HG02571 (cell line): ENCODE measurements at regions not wholly inside any gene's neighbourhood (a gene's known extent, or its start where the extent isn't known, plus 50 kb on each side); places are given as distances from the start of the nearest gene placed in this dataset.

Source experiments
- ATAC-seq: cut with Tn5 transposase; IDR thresholded peaks from one replicate; pipeline ENCODE4 v1.9.1; 2021; ENCODE audit warnings: mild to moderate bottlenecking, moderate library complexity; ENCODE audit not compliant: unreplicated experiment

- no peak for ATAC-seq
These were observed 248.7 kb upstream of the TNP1 start for GRCh38 chr2:217108575-217109027.

DNA sequence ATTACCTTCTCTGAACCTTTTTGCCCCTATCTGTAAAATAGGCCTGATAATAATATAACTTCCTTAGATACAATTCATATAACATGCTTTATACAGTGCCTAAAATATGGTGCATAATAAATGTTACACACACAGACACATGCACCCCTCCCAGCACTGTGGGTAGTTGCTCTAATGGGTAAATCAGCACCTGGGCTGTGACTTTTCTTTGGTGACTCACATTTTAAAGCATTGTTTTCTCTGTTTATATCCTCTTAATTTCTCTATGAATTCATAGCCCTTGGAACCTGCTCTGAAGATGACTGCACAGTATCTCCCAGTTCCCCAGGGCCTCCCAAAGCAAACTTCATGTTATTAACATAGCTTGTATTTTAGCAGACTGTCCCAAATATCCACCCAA is 248.2 kb upstream of the TNP1 start:
- no peak for ATAC-seq

- ATAC-seq, result no peak
These were observed 247.6 kb upstream of the TNP1 start for GRCh38 chr2:217107480-217107879.

- no peak for ATAC-seq
These were observed 246.8 kb upstream of the TNP1 start for GRCh38 chr2:217106650-217107014.

- no peak for ATAC-seq
These were observed 246.1 kb upstream of the TNP1 start for GRCh38 chr2:217105733-217106649.

- ATAC-seq, result no peak
These were observed 244.1 kb upstream of the TNP1 start for GRCh38 chr2:217103752-217104545.

DNA sequence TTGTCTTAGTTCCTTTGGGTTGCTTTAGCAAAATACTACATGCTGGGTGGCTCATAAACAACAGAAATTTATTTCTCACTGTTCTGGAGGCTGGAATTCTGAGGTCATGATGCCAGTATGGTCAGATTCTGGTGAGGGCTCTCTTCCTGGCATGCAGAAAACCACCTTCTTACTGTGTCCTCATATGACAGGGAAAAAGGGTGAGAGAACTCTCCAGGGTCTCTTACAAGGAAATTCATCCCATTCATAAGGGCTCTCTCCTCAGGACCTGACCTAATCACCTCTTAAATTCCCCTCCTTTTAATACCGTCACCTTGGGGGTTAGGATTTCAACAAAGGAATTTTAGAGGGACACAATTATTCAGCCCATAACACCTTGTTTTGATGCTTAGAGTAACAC is 243.1 kb upstream of the TNP1 start:
- no peak for ATAC-seq

DNA sequence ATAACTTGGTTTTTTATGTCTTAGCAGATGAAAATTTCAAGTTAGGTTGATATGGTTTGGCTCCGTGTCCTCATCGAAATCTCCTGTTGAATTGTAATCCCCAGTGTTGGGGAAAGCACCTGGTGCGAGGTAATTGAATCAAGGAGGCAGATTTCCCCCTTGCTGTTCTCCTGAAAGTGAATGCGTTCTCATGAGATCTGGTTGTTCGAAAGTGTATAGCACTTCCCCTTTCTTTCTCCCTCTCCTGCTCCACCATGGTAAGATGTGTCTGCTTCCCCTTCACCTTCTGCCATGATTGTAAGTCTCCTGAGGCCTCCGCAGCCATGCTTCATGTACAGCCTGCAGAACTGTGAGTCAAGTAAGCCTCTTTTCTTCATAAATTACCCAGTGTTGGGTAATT is 242.1 kb upstream of the TNP1 start:
- ATAC-seq, result peak; percentile 58

DNA sequence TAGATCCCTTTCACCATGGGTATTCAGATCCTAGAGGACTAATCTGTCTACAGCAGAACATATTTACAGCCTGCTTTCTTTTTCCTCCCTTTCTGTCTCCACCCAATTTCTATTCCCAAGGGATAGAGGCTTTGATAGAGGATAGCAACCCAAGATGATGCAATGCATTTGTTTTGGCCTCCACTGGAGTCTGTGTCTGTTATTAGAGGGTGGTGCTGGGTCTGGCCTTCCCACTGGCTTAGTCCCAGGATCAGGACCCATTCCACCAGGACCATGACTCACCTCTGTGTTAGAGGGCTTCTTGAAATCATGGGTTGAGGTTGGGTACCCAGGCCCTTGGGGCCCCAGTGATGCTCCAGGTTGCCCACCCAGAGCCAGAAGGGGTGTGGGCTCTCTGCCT is 239.7 kb upstream of the TNP1 start:
- no peak for ATAC-seq

GRCh38 chr2:217098435-217098834 is 238.6 kb upstream of the TNP1 start:
- ATAC-seq, result no peak

- ATAC-seq, result no peak
These were observed 237.5 kb upstream of the TNP1 start for GRCh38 chr2:217097346-217097745.

- no peak for ATAC-seq
These were observed 236.8 kb upstream of the TNP1 start for GRCh38 chr2:217096474-217097225.

DNA sequence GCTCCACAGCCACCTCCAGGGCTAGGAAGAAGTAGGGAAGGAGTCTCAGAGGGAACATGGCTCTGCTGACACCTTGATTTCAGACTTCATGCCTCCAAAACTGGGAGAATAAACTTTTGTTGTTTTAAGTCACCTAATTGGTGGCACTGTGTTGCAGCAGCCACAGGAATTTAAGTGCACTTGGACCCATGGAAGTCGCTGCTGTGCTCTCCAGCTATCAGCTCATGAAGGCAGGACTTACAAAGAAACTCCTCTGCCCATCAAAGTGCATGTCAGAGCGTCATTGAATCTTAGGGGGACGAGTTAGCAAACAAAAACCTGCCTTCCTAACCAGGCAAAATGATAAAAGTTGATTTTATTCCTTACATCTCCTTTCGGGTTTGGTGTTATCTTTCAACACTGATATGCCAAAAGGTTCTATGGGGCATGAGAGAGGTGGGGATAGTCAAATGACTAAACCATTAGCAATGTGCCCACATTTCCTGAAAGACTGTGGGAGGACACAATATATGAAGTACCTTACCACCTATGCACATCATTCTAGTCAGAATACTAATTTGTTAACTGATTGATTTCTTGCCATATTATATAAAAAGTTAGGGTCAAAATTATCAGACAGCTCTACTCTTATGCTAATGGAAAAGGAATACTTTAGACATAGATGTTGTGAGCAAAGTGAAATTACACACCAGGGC is 235.8 kb upstream of the TNP1 start:
- ATAC-seq, result no peak

DNA sequence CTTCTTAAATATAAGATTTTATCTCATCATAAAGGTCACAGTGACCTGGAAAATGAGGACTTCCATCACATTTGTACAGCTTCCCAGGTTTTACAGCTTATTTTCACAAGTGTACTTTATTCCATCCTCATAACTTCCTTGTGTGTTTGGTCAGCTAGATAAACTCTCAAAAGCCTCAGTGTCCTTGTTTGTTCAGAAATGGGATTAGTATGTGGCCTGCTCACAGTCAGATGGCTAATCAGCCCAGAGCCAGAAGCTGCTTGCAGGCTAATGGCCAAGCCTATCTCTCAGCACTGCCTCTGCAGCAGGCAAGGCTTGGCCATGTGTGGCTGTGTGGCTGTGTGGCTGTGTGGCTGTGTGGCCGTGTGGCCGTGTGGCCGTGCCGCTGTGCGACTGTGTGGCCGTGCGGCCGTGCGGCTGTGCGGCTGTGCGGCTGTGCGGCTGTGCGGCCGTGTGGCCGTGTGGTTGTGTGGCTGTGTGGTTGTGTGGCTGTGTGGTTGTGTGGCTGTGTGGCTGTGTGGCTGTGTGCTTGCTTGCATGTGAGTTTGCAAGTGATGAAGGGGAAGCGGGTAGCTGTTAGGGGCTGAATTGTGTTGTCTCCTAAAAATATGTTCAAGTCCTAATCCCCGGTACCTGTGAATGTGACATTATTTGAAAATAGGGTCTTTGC is 233.0 kb upstream of the TNP1 start:
- ATAC-seq, result no peak

GRCh38 chr2:217091531-217091930 is 231.7 kb upstream of the TNP1 start:
- ATAC-seq, result no peak

GRCh38 chr2:217090884-217091283 is 231.0 kb upstream of the TNP1 start:
- ATAC-seq, result no peak

- ATAC-seq, result peak; percentile 64
These were observed 230.2 kb upstream of the TNP1 start for GRCh38 chr2:217090024-217090473.

DNA sequence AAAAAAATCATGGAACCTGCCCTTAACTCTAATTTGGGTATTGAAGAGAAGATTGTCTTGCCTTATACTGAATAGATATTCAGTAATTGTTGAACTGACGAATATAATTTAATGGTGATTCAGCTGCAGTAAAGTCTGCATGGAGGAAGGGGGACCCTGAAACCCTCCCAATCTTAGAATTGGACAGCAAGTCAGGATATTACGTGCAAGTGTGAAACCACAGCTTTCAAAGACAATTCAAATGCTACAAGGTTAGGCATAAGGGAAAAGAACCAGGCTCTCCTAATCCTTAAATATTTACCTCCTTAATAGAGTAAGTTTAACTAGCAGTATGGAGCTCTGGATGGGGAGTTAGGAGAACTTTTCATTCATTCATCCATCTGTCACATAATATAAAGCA is 226.9 kb upstream of the TNP1 start:
- no peak for ATAC-seq

DNA sequence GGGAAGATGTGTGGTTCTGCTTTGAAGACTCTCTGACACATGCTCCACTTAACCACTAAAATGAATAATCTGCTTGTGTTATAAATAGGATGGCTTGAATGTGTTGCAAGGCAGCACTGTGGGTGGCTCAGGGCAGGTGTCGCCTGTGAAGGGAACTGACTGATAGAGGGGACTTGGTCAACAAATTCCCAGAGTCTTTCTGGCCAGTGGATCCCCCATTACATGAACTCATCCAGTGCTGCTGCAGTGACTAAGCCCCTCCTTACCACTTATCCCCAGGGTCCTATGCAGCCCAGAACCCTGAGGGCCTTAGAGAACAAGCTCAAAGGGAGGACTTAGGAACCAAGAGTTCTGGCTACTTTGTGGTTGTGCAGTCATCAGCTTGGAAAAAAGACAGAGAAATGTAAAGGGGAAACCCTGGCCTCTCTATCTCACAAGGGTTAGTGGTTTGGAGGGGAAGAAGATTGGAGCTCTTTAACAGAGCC is 226.2 kb upstream of the TNP1 start:
- ATAC-seq, result no peak

DNA sequence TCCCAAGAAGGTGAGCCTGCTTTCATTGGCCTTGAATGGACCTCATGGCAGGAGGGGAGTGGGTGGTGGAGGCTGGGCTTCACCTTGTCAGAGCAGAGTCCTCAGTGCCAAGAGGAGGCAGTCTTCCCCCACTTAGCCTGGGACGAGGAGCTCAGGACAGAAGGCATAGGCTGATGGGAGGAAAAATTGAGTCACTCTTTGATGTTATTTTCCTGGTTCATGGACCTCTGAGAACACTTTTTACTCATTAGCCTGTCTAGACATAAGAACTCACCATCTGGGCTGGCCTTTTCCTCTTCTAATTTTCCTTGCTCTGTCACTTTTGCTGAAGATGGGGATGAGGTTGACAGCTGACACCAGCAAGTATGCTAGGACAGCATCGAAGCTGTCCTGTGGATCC is 225.7 kb upstream of the TNP1 start:
- ATAC-seq, result no peak
